HEK293T (cell line): ENCODE measurements at regions not wholly inside any gene's neighbourhood (a gene's known extent, or its start where the extent isn't known, plus 50 kb on each side); places are given as distances from the start of the nearest gene placed in this dataset.

Experiments
- BHLHE40 ChIP-seq: fragments of 450-650 bp; IDR thresholded peaks from 2 replicates; pipeline ENCODE4 v1.6.1; 2016; ENCODE audit warnings: mild to moderate bottlenecking, moderate library complexity, borderline replicate concordance
- CTBP1 ChIP-seq: fragments of 450-650 bp; IDR thresholded peaks from 2 replicates; pipeline ENCODE4 v1.6.1; 2016; ENCODE audit warnings: borderline replicate concordance
- FOXA1 ChIP-seq: fragments of 450-650 bp; IDR thresholded peaks from 2 replicates; pipeline ENCODE4 v1.6.1; 2016; ENCODE audit warnings: mild to moderate bottlenecking
- FOXK2 ChIP-seq: fragments of 450-650 bp; IDR thresholded peaks from 2 replicates; pipeline ENCODE4 v1.6.1; 2016; ENCODE audit warnings: mild to moderate bottlenecking
- FOXM1 ChIP-seq: fragments of 450-650 bp; IDR thresholded peaks from 2 replicates; pipeline ENCODE4 v1.6.1; 2017; ENCODE audit warnings: mild to moderate bottlenecking, borderline replicate concordance
- HDGF ChIP-seq: fragments of 450-650 bp; IDR thresholded peaks from 2 replicates; pipeline ENCODE4 v1.6.1; 2017; ENCODE audit warnings: antibody characterized with exemption, borderline replicate concordance
- L3MBTL2 ChIP-seq: fragments of 450-650 bp; conservative IDR thresholded peaks from 2 replicates; pipeline ENCODE4 v1.6.1; 2016; ENCODE audit warnings: mild to moderate bottlenecking
- LEF1 ChIP-seq: fragments of 450-650 bp; IDR thresholded peaks from 2 replicates; pipeline ENCODE4 v1.6.1; 2017; ENCODE audit warnings: mild to moderate bottlenecking, borderline replicate concordance
- NFRKB ChIP-seq: fragments of 450-650 bp; IDR thresholded peaks from 2 replicates; pipeline ENCODE4 v1.6.1; 2016; ENCODE audit warnings: mild to moderate bottlenecking, moderate library complexity
- PKNOX1 ChIP-seq: fragments of 450-650 bp; IDR thresholded peaks from 2 replicates; pipeline ENCODE4 v1.6.1; 2016
- SP1 ChIP-seq: fragments of 450-650 bp; IDR thresholded peaks from 2 replicates; pipeline ENCODE4 v1.6.1; 2017
- TARDBP ChIP-seq: fragments of 450-650 bp; IDR thresholded peaks from 2 replicates; pipeline ENCODE4 v1.6.1; 2016
- ZNF384 ChIP-seq: fragments of 450-650 bp; IDR thresholded peaks from 2 replicates; pipeline ENCODE4 v1.6.1; 2016

GRCh38 chr4:19838858-19839257 is 412.8 kb upstream of the SLIT2 start:
- TF ChIP-seq FOXA1 (no peak), L3MBTL2 (no peak), SP1 (no peak), LEF1 (no peak), BHLHE40 (no peak), PKNOX1 (no peak), FOXM1 (no peak), FOXK2 (no peak), CTBP1 (no peak), HDGF (no peak), TARDBP (no peak), ZNF384 (no peak), NFRKB (no peak)
